ENCODE measurements at regions not wholly inside any gene's neighbourhood (a gene's known extent, or its start where the extent isn't known, plus 50 kb on each side); places are given as distances from the start of the nearest gene placed in this dataset.

DNA sequence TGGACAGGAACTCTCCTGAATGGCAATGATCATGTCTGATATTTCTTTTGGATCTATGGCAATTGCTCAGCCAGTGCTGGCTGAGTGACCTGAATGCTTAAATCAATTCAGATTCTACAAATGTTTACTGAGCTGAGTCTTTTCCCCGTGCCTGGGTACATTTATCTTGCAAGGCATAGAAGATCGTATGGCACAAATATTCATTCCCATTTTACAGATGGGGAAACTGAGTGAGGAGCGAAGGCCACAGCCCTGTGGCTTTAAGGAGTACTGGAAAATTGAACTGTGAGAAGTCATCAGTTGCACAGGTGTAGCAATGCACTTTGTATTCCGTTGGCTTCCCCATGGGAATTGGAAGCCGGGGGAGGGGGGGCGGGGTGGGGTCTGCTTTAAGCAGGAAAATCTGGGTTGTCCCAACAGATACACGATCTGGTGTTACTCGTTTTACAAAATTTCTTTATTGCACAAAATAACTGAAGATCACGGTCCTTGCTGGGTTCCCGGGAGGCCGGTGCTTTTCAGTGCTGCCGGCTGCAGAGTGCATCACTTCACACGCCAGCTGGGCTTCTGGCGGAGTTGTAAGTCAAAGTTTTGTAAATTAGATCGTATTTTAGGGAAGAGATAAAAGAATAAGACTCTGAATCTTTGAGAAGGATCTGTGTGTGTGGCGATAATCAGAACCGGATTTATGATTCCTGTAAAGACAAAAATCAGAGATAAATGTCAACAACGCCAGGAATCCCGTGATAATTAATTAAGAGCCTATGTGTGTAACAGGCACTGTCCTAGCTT is 75.0 kb upstream of the MAP1LC3B2 start:
- no peak for DNase-seq (ENCODE audit: low spot score)

DNA sequence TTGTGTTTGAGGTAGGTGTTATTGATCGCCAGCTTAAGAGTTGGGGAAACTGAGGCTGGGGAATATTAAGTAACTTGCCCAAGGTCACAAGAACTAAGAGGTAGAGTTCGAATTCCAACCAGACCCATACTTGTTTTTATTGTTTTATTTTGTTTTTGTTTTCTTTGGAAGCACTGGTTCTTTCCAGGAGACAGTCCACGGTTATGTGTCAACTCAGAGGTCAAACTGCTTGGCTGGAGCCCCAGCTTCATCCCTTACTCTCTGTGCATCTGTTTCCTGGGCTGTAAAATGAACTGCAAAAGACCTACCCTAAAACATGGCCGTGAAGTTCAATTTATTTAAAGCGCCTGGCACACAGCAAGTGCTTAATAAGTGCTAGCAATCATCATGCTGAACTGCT is 74.4 kb upstream of the MAP1LC3B2 start:
- no peak for DNase-seq (ENCODE audit: low spot score)

- no peak for DNase-seq (ENCODE audit: low spot score)
Observed at GRCh38 chr12:116489116-116489515, 70.1 kb upstream of the MAP1LC3B2 start.

- DNase-seq (ENCODE audit: low spot score) = no peak
Observed at GRCh38 chr12:116490471-116490870, 68.7 kb upstream of the MAP1LC3B2 start.

DNA sequence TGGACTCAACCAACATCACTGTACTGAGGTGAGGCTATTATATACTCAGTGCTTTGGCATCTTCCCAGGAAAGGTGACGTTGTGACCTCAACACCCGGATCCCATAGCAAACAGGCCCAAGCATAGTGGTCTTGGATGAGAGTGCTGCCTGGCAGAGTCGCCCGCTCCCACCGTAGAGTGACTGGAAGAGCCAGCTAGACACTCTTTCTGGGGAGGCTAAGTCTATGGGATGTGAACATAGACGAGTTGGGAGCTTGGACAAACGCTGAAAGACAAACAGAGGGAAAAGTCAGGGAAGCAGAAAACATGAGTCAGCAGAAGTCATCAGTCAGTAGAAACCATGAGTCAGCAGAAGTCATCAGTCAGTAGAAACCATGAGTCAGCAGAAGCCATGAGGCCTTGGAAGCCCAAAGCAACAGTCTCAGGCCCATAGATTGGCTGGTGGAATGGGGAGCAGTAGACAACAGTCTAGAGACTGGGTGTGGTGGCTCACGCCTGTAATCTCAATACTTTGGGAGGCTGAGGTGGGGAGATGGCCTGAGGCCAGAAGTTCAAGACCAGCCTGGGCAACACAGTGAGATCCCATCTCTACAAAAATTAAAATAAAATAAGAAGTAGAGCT is 66.4 kb upstream of the MAP1LC3B2 start:
- DNase-seq (ENCODE audit: low spot score) = no peak

DNA sequence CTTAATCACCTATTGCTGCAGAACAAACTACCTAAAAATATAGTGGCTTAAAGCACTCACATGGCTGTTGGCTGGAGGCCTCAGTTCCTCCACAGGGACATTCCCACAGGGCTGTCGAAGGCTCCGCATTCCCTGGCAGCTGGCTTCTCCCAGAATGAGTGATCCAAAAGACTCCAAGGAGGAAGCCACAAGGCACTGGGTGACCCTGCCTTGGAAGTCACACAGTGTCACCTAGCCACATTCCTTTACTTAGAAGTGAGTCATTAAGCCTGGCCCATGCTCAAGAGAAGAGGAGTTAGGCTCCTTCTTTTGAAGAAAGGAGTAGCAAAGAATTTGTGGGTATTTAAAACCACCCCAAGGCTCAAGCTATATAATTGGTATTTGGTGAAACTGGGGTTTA is 63.9 kb upstream of the MAP1LC3B2 start:
- no peak for DNase-seq (ENCODE audit: low spot score)

GRCh38 chr12:116497051-116497591 is 62.1 kb upstream of the MAP1LC3B2 start:
- no peak for DNase-seq (ENCODE audit: low spot score)

DNA sequence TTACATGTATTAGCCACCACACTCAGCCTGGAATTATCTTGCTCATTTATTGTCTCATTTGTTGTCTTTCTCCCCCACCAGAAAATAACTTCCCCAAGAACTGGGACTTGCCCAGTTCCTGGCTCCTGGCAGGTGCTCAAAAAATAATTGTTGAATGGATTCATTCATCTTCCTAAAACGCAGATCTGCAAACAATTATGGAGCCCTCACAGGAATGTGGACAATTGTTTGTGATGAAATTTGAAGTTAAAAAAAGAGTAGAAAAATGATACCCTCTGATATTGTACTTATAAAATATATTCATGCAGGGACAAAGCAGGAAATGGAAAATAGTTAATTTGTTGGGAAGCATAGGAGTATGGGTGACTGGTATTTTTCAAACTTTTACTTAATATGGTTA is 60.7 kb upstream of the MAP1LC3B2 start:
- DNase-seq (ENCODE audit: low spot score) = no peak

- DNase-seq (ENCODE audit: low spot score) = no peak
Observed at GRCh38 chr12:116502141-116502725, 56.9 kb upstream of the MAP1LC3B2 start.

- DNase-seq (ENCODE audit: low spot score) = no peak
Observed at GRCh38 chr12:116502989-116503496, 56.1 kb upstream of the MAP1LC3B2 start.

GRCh38 chr12:116504438-116504837 is 54.7 kb upstream of the MAP1LC3B2 start:
- DNase-seq (ENCODE audit: low spot score) = no peak

- DNase-seq (ENCODE audit: low spot score) = no peak
Observed at GRCh38 chr12:116506697-116507064, 52.5 kb upstream of the MAP1LC3B2 start.

DNA sequence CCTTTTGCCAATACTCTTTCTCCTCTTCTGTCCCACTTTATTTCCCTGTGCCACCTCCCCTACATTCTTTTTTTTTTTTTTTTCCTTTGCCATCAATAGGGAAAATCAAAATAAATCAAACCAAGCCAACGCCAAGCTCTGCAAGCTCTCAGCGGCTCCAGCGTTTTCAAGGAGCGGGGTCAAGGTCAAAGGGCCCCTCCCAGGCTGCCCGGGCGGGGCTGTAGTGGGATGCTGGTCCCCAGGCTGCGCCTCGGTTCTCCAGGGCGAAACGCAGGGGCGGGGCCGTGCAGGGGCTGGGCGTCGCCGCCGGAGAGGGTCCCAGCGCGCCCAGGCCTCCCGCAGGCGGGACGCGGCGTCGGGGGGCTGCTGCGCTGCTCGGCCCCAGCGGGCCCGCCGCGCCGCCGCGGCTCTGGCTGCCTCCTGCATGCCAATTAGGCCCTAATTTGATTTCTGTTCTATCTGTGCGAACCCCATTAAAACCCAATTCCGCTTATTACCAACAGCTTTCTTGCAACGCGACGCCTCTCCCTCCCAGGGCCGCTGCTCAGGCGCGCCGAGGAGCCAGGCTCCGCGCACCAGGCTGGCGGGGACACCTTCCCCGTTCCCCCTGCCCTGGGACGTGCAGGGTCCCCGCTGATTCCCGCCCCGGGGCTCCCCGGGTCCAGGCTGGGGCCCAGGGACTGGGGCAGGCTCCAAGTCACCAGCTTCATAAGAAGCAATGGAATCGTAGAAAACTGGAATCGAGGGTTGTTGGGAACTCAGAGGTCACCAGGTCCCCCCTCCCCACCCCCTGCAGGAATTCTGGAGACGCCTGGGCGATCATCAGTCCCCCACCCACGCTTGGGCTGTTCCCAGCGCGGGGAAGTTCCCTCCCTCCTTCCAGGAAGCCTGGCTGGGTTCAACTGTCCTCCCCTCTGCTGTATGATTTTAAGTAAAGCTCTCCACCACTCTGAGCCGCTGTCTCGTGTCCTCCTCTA is 50.7 kb upstream of the MAP1LC3B2 start:
- DNase-seq (ENCODE audit: low spot score) = no peak

All from putamen (tissue), 1 donor.